Muscle of leg (tissue), 3 donors: ENCODE measurements at regions not wholly inside any gene's neighbourhood (a gene's known extent, or its start where the extent isn't known, plus 50 kb on each side); places are given as distances from the start of the nearest gene placed in this dataset.
"Not testable (repeated sequence)": the region's sequence is repeated elsewhere in the genome, so short reads cannot be mapped to it uniquely, and the experiment has no call there.

Experiments
- DNase-seq: peaks from one replicate; pipeline ENCODE4 v3.0.0; 2013
- H3K27ac ChIP-seq: one replicate; pipeline ENCODE4 v1.5.1; 2013; ENCODE audit warnings: mild to moderate bottlenecking, low read length, control low read depth
- H3K27me3 ChIP-seq: one replicate; pipeline ENCODE4 v1.6.1; 2013; ENCODE audit warnings: low read length; ENCODE audit not compliant: control insufficient read depth, insufficient read depth
- H3K36me3 ChIP-seq: one replicate; pipeline ENCODE4 v1.6.1; 2013; ENCODE audit warnings: low read length; ENCODE audit not compliant: control insufficient read depth, insufficient read depth
- H3K4me1 ChIP-seq: one replicate; pipeline ENCODE4 v1.6.1; 2013; ENCODE audit warnings: low read length; ENCODE audit not compliant: control insufficient read depth, insufficient read depth
- H3K4me3 ChIP-seq: one replicate; pipeline ENCODE4 v1.5.1; 2013; ENCODE audit warnings: low read length, control low read depth
- H3K9me3 ChIP-seq: replicated peaks from 2 replicates; pipeline ENCODE4 v1.6.1; 2013; ENCODE audit warnings: low read depth, low read length; ENCODE audit not compliant: control insufficient read depth
- WGBS: methylation state at CpG from one replicate; pipeline ENCODE4 v1.1.5; 2013; ENCODE audit warnings: missing lambda C conversion rate; ENCODE audit not compliant: insufficient coverage; 5-methylcytosine and 5-hydroxymethylcytosine counted together

- Histone ChIP-seq H3K9me3 (no peaks in the 10 kb centered on the region), H3K4me1 (no peaks in the 10 kb centered on the region), H3K27ac (no peak overlapping the region), H3K27me3 (peaks cover 2% of the 10 kb centered on the region), H3K36me3 (no peaks in the 10 kb centered on the region), H3K4me3 (no peak overlapping the region)
- 89% methylated on average over 4 of the region's 5 CpGs for WGBS
- no peak for DNase-seq
Observed at GRCh38 chr3:194913316-194913715, 227.6 kb downstream of the FAM43A start.

- H3K4me3 ChIP-seq, H3K27me3 ChIP-seq, DNase-seq, H3K9me3 ChIP-seq, H3K36me3 ChIP-seq, H3K27ac ChIP-seq: not testable (repeated sequence)
- 100% methylated on average over 1 of the region's 5 CpGs for WGBS
- H3K4me1 ChIP-seq: peaks cover 11% of the 10 kb centered on the region
Observed at GRCh38 chr3:194924889-194925288, 239.2 kb downstream of the FAM43A start.

GRCh38 chr3:194925614-194926013 is 239.9 kb downstream of the FAM43A start:
- Histone ChIP-seq H3K4me3 (no peak overlapping the region), H3K36me3 (no peaks in the 10 kb centered on the region), H3K9me3 (no peaks in the 10 kb centered on the region), H3K27ac (no peak overlapping the region), H3K4me1 (peaks cover 19% of the 10 kb centered on the region), H3K27me3 (no peaks in the 10 kb centered on the region)
- 76% methylated on average over 12 of the region's 12 CpGs for WGBS
- DNase-seq: no peak

GRCh38 chr3:194928227-194928626 is 242.5 kb downstream of the FAM43A start:
- no CpG with 5 or more reads among the region's 1 CpG for WGBS
- Histone ChIP-seq H3K36me3 (no peaks in the 10 kb centered on the region), H3K9me3 (peaks cover 5% of the 10 kb centered on the region), H3K4me1 (peaks cover 34% of the 10 kb centered on the region), H3K4me3 (no peak overlapping the region), H3K27me3 (peaks cover 3% of the 10 kb centered on the region), H3K27ac (no peak overlapping the region)
- DNase-seq: peak; percentile 63

GRCh38 chr3:194928831-194929577 is 243.3 kb downstream of the FAM43A start:
- Histone ChIP-seq H3K4me1 (peaks cover 34% of the 10 kb centered on the region), H3K4me3 (no peak overlapping the region), H3K9me3 (peaks cover 5% of the 10 kb centered on the region), H3K27ac (peak overlapping the region; percentile 90), H3K36me3 (no peaks in the 10 kb centered on the region), H3K27me3 (peaks cover 4% of the 10 kb centered on the region)
- peak; percentile 86 for DNase-seq
- WGBS: 68% methylated on average over 25 of the region's 30 CpGs

GRCh38 chr3:194929578-194929960 is 243.9 kb downstream of the FAM43A start:
- DNase-seq: peak; percentile 93
- no CpG with 5 or more reads among the region's 1 CpG for WGBS
- Histone ChIP-seq H3K4me1 (peaks cover 34% of the 10 kb centered on the region), H3K9me3 (peaks cover 5% of the 10 kb centered on the region), H3K4me3 (no peak overlapping the region), H3K27me3 (peaks cover 4% of the 10 kb centered on the region), H3K27ac (peak overlapping the region; percentile 90), H3K36me3 (no peaks in the 10 kb centered on the region)

- H3K9me3 ChIP-seq: peaks cover 5% of the 10 kb centered on the region
- WGBS: 27% methylated on average over 6 of the region's 9 CpGs
- H3K36me3 ChIP-seq: no peaks in the 10 kb centered on the region
- peaks cover 4% of the 10 kb centered on the region for H3K27me3 ChIP-seq
- H3K4me1 ChIP-seq: peaks cover 41% of the 10 kb centered on the region
- DNase-seq: peak; percentile 91
- H3K27ac ChIP-seq: peak overlapping the region; percentile 90
- H3K4me3 ChIP-seq: no peak overlapping the region
Observed at GRCh38 chr3:194930377-194931204, 244.9 kb downstream of the FAM43A start.

- peak; percentile 73 for DNase-seq
- H3K4me1 ChIP-seq: peaks cover 41% of the 10 kb centered on the region
- WGBS: 64% methylated on average over 1 of the region's 4 CpGs
Observed at GRCh38 chr3:194931347-194931746, 245.7 kb downstream of the FAM43A start.

GRCh38 chr3:194931865-194932264 is 246.2 kb downstream of the FAM43A start:
- no peak for DNase-seq
- peaks cover 4% of the 10 kb centered on the region for H3K27me3 ChIP-seq
- no peaks in the 10 kb centered on the region for H3K36me3 ChIP-seq
- H3K27ac ChIP-seq: peak overlapping the region; percentile 90
- H3K4me1 ChIP-seq: peaks cover 42% of the 10 kb centered on the region
- WGBS: 54% methylated on average over 2 of the region's 2 CpGs
- peaks cover 5% of the 10 kb centered on the region for H3K9me3 ChIP-seq
- H3K4me3 ChIP-seq: no peak overlapping the region

More at GRCh38 chr3:194931347-194931746, 245.7 kb downstream of the FAM43A start:
- Histone ChIP-seq H3K27me3 (peaks cover 4% of the 10 kb centered on the region), H3K9me3 (peaks cover 5% of the 10 kb centered on the region), H3K4me3 (no peak overlapping the region), H3K36me3 (no peaks in the 10 kb centered on the region), H3K27ac (peak overlapping the region; percentile 90)

- Histone ChIP-seq H3K27me3 (peaks cover 4% of the 10 kb centered on the region), H3K4me3 (no peak overlapping the region), H3K36me3 (no peaks in the 10 kb centered on the region), H3K27ac (no peak overlapping the region), H3K9me3 (peaks cover 5% of the 10 kb centered on the region), H3K4me1 (peaks cover 41% of the 10 kb centered on the region)
- WGBS: 50% methylated on average over 2 of the region's 5 CpGs
- DNase-seq: no peak
Observed at GRCh38 chr3:194933465-194933864, 247.8 kb downstream of the FAM43A start.
